ENCODE measurements at regions not wholly inside any gene's neighbourhood (a gene's known extent, or its start where the extent isn't known, plus 50 kb on each side); places are given as distances from the start of the nearest gene placed in this dataset.

- TF ChIP-seq POLR2AphosphoS5 (IDR thresholded peaks at IDR 0.05; ENCODE audit: low read depth, low read length) (no peak), REST (IDR thresholded peaks at IDR 0.05; ENCODE audit: insufficient read depth in 1 of 2, low read depth in 2 of 2, low read length in 2 of 2) (no peak), TAF1 (IDR thresholded peaks at IDR 0.05; ENCODE audit: borderline replicate concordance, insufficient read depth, low read length) (no peak), SIN3A (IDR thresholded peaks at IDR 0.05; ENCODE audit: borderline replicate concordance, insufficient read depth, low read length) (no peak), FOXP2 (optimal IDR thresholded peaks at IDR 0.05; ENCODE audit: borderline replicate concordance, extremely low read depth, extremely low read length, insufficient read depth) (no peak)
These were observed 886.2 kb upstream of the NRXN1 start for GRCh38 chr2:51918113-51918512.

GRCh38 chr2:51903728-51904127 is 871.8 kb upstream of the NRXN1 start:
- no peak for TF ChIP-seq FOXP2 (optimal IDR thresholded peaks at IDR 0.05; ENCODE audit: borderline replicate concordance, extremely low read depth, extremely low read length, insufficient read depth)
- TF ChIP-seq REST (IDR thresholded peaks at IDR 0.05; ENCODE audit: insufficient read depth in 1 of 2, low read depth in 2 of 2, low read length in 2 of 2), result no peak
- no peak for TF ChIP-seq POLR2AphosphoS5 (IDR thresholded peaks at IDR 0.05; ENCODE audit: low read depth, low read length)

GRCh38 chr2:51899643-51900042 is 867.7 kb upstream of the NRXN1 start:
- TF ChIP-seq REST (IDR thresholded peaks at IDR 0.05; ENCODE audit: insufficient read depth in 1 of 2, low read depth in 2 of 2, low read length in 2 of 2) (no peak), FOXP2 (optimal IDR thresholded peaks at IDR 0.05; ENCODE audit: borderline replicate concordance, extremely low read depth, extremely low read length, insufficient read depth) (no peak), SIN3A (IDR thresholded peaks at IDR 0.05; ENCODE audit: borderline replicate concordance, insufficient read depth, low read length) (no peak), TAF1 (IDR thresholded peaks at IDR 0.05; ENCODE audit: borderline replicate concordance, insufficient read depth, low read length) (no peak), POLR2AphosphoS5 (IDR thresholded peaks at IDR 0.05; ENCODE audit: low read depth, low read length) (no peak)

- no peak for TF ChIP-seq REST (IDR thresholded peaks at IDR 0.05; ENCODE audit: insufficient read depth in 1 of 2, low read depth in 2 of 2, low read length in 2 of 2)
These were observed 856.2 kb upstream of the NRXN1 start for GRCh38 chr2:51888120-51888519.

DNA sequence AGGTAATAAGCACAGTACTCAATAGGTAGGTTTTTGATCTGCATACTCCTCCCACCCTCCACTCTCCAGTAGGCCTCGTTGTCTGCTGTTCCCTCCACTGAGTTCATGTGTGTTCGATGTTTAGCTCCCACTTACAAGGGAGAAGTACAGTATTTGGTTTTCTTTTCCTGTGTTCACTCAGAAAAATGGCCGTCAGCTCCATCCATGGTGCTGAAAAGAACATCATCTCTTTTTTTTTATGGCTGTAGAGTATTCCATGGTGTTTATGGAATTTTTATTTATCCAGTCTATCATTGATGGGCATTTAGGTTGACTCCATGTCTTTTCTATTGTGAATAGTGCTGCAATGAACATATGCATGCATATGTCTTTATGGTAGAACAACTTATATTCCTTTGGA is 849.7 kb upstream of the NRXN1 start:
- TF ChIP-seq POLR2AphosphoS5 (IDR thresholded peaks at IDR 0.05; ENCODE audit: low read depth, low read length) (no peak), REST (IDR thresholded peaks at IDR 0.05; ENCODE audit: insufficient read depth in 1 of 2, low read depth in 2 of 2, low read length in 2 of 2) (peak in 1 of 2 experiments; percentile 47; a peak in 1 of 4 replicates), SIN3A (IDR thresholded peaks at IDR 0.05; ENCODE audit: borderline replicate concordance, insufficient read depth, low read length) (no peak), TAF1 (IDR thresholded peaks at IDR 0.05; ENCODE audit: borderline replicate concordance, insufficient read depth, low read length) (no peak)

Data from PFSK-1 (cell line).